Spleen (tissue), 11 donors: ENCODE measurements at regions not wholly inside any gene's neighbourhood (a gene's known extent, or its start where the extent isn't known, plus 50 kb on each side); places are given as distances from the start of the nearest gene placed in this dataset.

ENCODE experiments used
- DNase-seq: peaks from one replicate; pipeline ENCODE4 v3.0.0-alpha.2; 2020
- H3K27ac ChIP-seq, 8 donors: fragments of 200-600 bp; sonication (generic) in 7 of 8; 1 replicate in 4 of 8; 2 replicates in 4 of 8; pipeline versions ENCODE4 v1.5.0 to v1.8.0; 2016 to 2021; ENCODE audit warnings: inconsistent platforms in 4 of 8, mild to moderate bottlenecking in 4 of 8, moderate library complexity in 1 of 8
- H3K27me3 ChIP-seq, 7 donors: fragments of 200-600 bp; sonication (generic) in 6 of 7; replicated peaks in 1 of 7; 1 replicate in 4 of 7; 2 replicates in 3 of 7; pipeline versions ENCODE4 v1.5.0 to v1.8.0; 2016 to 2021; ENCODE audit warnings: inconsistent platforms in 3 of 7, mild to moderate bottlenecking in 1 of 7
- H3K36me3 ChIP-seq, 6 donors: fragments of 200-600 bp; sonication (generic) in 5 of 6; 1 replicate in 4 of 6; 2 replicates in 2 of 6; pipeline versions ENCODE4 v1.5.0 to v1.8.0; 2016 to 2021; ENCODE audit warnings: inconsistent platforms in 2 of 6
- H3K4me1 ChIP-seq, 6 donors: fragments of 200-600 bp; sonication (generic) in 5 of 6; 1 replicate in 3 of 6; 2 replicates in 3 of 6; pipeline versions ENCODE4 v1.5.0 to v1.8.0; 2016 to 2021; ENCODE audit warnings: inconsistent platforms in 3 of 6
- H3K4me3 ChIP-seq, 8 donors: fragments of 200-600 bp; sonication (generic) in 7 of 8; 1 replicate in 4 of 8; 2 replicates in 4 of 8; pipeline versions ENCODE4 v1.5.0 to v1.8.0; 2016 to 2021; ENCODE audit warnings: inconsistent platforms in 4 of 8, mild to moderate bottlenecking in 4 of 8, moderate library complexity in 2 of 8
- H3K9me3 ChIP-seq, 8 donors: fragments of 200-600 bp; sonication (generic) in 7 of 8; 1 replicate in 4 of 8; 2 replicates in 4 of 8; pipeline versions ENCODE4 v1.5.0 to v1.8.0; 2016 to 2021; ENCODE audit warnings: inconsistent platforms in 4 of 8
- POLR2A ChIP-seq, 3 donors: fragments of 450-650 bp; IDR thresholded peaks; one replicate each; pipeline ENCODE4 v1.5.1; 2017; ENCODE audit warnings: antibody characterized with exemption in 3 of 3, mild to moderate bottlenecking in 1 of 3
- POLR2AphosphoS5 ChIP-seq, 3 donors: sonication (generic); formaldehyde crosslinking; IDR thresholded peaks; one replicate each; pipeline ENCODE4 v1.5.1; 2017; ENCODE audit warnings: antibody characterized with exemption in 3 of 3
- WGBS, 5 donors: extraction: QIAGEN DNeasy Blood & Tissue Kit in 3 of 5; methylation state at CpG; one replicate each; pipeline versions ENCODE4 v1.1.5 to v1.1.7; 2013 to 2018; 5-methylcytosine and 5-hydroxymethylcytosine counted together
- intact Hi-C: fragments of 100-400 bp; cut with DNase I; formaldehyde crosslinking; loops from one replicate; pipeline ENCODE4 v1.15.0; 2023; ENCODE audit warnings: low total_unique reads
- TF ChIP-seq, protein P1 (sequence below), 11 experiments: fragments of 200-600 bp in 7 of 11; fragments of 450-650 bp in 4 of 11; sonication (generic) in 4 of 11; IDR thresholded peaks in 8 of 11; conservative IDR thresholded peaks in 3 of 11; 1 replicate in 7 of 11; 2 replicates in 4 of 11; pipeline versions ENCODE4 v1.4.0 to v1.8.0; 2016 to 2021; ENCODE audit warnings: antibody characterized with exemption in 11 of 11, inconsistent platforms in 4 of 11, mild to moderate bottlenecking in 1 of 11
- donor health status: healthy with polysubstance abuse.
- donor health status: DM: no; HTN: no; CAD: no; lungs with moderate emphysema.
- donor health status: DM: no; HTN: no; CAD: no.
- donor health status: Bipolar disorder and iron deficiency.
- donor health status: healthy.
- donor health status: DM: no; HTN: no; CAD: no.
- donor health status: DM: yes; HTN: yes; CAD: no.

- Histone ChIP-seq H3K9me3 (peaks cover 0 to 10% (median 0%) of the 10 kb centered on the region in 8 donors), H3K4me3 (no peak overlapping the region), H3K4me1 (no peaks in the 10 kb centered on the region), H3K36me3 (no peaks in the 10 kb centered on the region), H3K27me3 (no peaks in the 10 kb centered on the region), H3K27ac (no peak overlapping the region)
- intact Hi-C loops = no loop called here
- no peak for DNase-seq
- TF ChIP-seq POLR2AphosphoS5 (IDR thresholded peaks at IDR 0.05) = no peak
- TF ChIP-seq, protein P1, sequence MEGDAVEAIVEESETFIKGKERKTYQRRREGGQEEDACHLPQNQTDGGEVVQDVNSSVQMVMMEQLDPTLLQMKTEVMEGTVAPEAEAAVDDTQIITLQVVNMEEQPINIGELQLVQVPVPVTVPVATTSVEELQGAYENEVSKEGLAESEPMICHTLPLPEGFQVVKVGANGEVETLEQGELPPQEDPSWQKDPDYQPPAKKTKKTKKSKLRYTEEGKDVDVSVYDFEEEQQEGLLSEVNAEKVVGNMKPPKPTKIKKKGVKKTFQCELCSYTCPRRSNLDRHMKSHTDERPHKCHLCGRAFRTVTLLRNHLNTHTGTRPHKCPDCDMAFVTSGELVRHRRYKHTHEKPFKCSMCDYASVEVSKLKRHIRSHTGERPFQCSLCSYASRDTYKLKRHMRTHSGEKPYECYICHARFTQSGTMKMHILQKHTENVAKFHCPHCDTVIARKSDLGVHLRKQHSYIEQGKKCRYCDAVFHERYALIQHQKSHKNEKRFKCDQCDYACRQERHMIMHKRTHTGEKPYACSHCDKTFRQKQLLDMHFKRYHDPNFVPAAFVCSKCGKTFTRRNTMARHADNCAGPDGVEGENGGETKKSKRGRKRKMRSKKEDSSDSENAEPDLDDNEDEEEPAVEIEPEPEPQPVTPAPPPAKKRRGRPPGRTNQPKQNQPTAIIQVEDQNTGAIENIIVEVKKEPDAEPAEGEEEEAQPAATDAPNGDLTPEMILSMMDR (IDR thresholded peaks at IDR 0.05 in 8 of 11, conservative IDR thresholded peaks at IDR 0.05 in 3 of 11) = no peak
- no peak for TF ChIP-seq POLR2A (IDR thresholded peaks at IDR 0.05)
Measured at GRCh38 chr11:80255021-80255420, 814.2 kb upstream of the TENM4 start.

DNA sequence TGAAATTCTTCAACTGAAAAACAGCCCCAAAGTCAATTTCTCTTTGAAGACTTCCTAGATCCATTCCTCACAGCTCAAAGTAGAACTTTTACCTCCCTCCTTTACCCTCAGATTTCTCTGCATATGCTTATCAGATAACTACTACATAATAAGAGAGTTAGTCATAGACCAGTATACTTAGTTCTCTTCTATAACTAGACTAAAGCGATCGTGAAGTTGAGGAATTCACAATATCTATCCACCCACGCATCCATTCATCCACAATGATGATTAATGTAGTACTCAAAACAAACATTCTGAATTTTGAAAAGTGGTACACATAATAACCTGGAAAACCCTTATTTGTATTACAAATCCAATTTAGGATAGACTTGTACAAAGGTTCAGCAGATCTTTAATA lies 800.9 kb upstream of the TENM4 start:
- Histone ChIP-seq H3K4me1 (no peaks in the 10 kb centered on the region), H3K4me3 (no peak overlapping the region), H3K27me3 (no peaks in the 10 kb centered on the region), H3K27ac (no peak overlapping the region), H3K9me3 (peaks cover 0 to 36% (median 15%) of the 10 kb centered on the region in 8 donors), H3K36me3 (no peaks in the 10 kb centered on the region)
- DNase-seq = no peak
- 73 to 86% (median 79%) methylated on average over 3 of the region's 3 CpGs for WGBS, 5 donors
- intact Hi-C loops = no loop called here
- TF ChIP-seq, protein P1 (IDR thresholded peaks at IDR 0.05 in 8 of 11, conservative IDR thresholded peaks at IDR 0.05 in 3 of 11) = no peak
- TF ChIP-seq POLR2A (IDR thresholded peaks at IDR 0.05) (no peak), POLR2AphosphoS5 (IDR thresholded peaks at IDR 0.05) (no peak)

- H3K27ac ChIP-seq = no peak overlapping the region
- intact Hi-C loops = no loop called here
Measured at GRCh38 chr11:80240245-80240644, 799.4 kb upstream of the TENM4 start.

GRCh38 chr11:80239217-80239616 lies 798.4 kb upstream of the TENM4 start:
- Histone ChIP-seq H3K4me3 (no peak overlapping the region), H3K27ac (no peak overlapping the region), H3K4me1 (no peaks in the 10 kb centered on the region), H3K36me3 (no peaks in the 10 kb centered on the region), H3K27me3 (no peaks in the 10 kb centered on the region), H3K9me3 (peaks cover 0 to 54% (median 29%) of the 10 kb centered on the region in 8 donors)
- intact Hi-C loops = no loop called here
- 72 to 96% (median 80%) methylated on average over 1 of the region's 1 CpG for WGBS, 5 donors
- no peak for TF ChIP-seq POLR2A (IDR thresholded peaks at IDR 0.05)
- no peak for DNase-seq

More at GRCh38 chr11:80240245-80240644, 799.4 kb upstream of the TENM4 start:
- WGBS, 5 donors = 31 to 80% (median 71%) methylated on average over 1 of the region's 1 CpG
- Histone ChIP-seq H3K4me1 (no peaks in the 10 kb centered on the region), H3K27me3 (no peaks in the 10 kb centered on the region), H3K9me3 (peaks cover 0 to 51% (median 24%) of the 10 kb centered on the region in 8 donors), H3K4me3 (no peak overlapping the region), H3K36me3 (no peaks in the 10 kb centered on the region)
- DNase-seq = no peak
- TF ChIP-seq POLR2AphosphoS5 (IDR thresholded peaks at IDR 0.05) (no peak), POLR2A (IDR thresholded peaks at IDR 0.05) (no peak)
- TF ChIP-seq, protein P1 (IDR thresholded peaks at IDR 0.05 in 8 of 11, conservative IDR thresholded peaks at IDR 0.05 in 3 of 11) = no peak

DNA sequence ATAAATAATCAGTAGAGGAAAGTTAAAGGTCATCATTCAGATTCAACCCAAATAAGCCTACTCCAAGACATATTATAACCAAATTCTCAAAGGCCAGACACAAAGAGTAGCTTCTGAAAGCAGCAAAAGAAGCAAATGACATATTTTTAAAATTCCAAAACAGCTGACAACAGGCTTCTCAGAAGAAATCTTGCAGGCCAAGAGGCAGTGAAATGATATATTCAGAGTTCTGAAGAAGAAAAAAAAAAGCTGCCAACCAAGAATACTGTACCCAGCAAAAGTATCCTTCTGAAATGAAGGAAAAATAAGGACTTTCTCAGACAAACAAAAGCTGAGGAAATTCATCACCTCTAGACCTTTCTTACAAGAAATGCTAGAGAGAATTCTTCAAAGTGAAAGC lies 787.1 kb upstream of the TENM4 start:
- H3K4me1 ChIP-seq = no peaks in the 10 kb centered on the region
- H3K4me3 ChIP-seq = no peak overlapping the region
- DNase-seq = no peak
- H3K9me3 ChIP-seq = peaks cover 11 to 69% (median 62%) of the 10 kb centered on the region in 8 donors
- H3K36me3 ChIP-seq = no peaks in the 10 kb centered on the region
- TF ChIP-seq, protein P1 (IDR thresholded peaks at IDR 0.05 in 8 of 11, conservative IDR thresholded peaks at IDR 0.05 in 3 of 11) = no peak
- TF ChIP-seq POLR2A (IDR thresholded peaks at IDR 0.05) = no peak
- no peak for TF ChIP-seq POLR2AphosphoS5 (IDR thresholded peaks at IDR 0.05)
- intact Hi-C loops = no loop called here
- no peak overlapping the region for H3K27ac ChIP-seq
- H3K27me3 ChIP-seq = no peaks in the 10 kb centered on the region
